Suprapubic skin (tissue), 4 donors: ENCODE measurements at regions not wholly inside any gene's neighbourhood (a gene's known extent, or its start where the extent isn't known, plus 50 kb on each side); places are given as distances from the start of the nearest gene placed in this dataset.

Experiments
- CTCF ChIP-seq, 2 donors: fragments of 200-600 bp in 1 of 2; fragments of 450-650 bp in 1 of 2; sonication (generic) in 1 of 2; IDR thresholded peaks; one replicate each; pipeline ENCODE4 v1.5.1; 2016 to 2019; ENCODE audit warnings: antibody characterized with exemption in 2 of 2, mild to moderate bottlenecking in 1 of 2, moderate library complexity in 1 of 2
- EP300 ChIP-seq: sonication (generic); formaldehyde crosslinking; IDR thresholded peaks from one replicate; pipeline ENCODE4 v1.6.1; 2017; ENCODE audit warnings: antibody characterized with exemption
- POLR2A ChIP-seq, 2 donors: fragments of 450-650 bp; IDR thresholded peaks; one replicate each; pipeline ENCODE4 v1.6.1; 2017; ENCODE audit warnings: antibody characterized with exemption in 2 of 2, mild to moderate bottlenecking in 2 of 2, moderate library complexity in 2 of 2
- POLR2AphosphoS5 ChIP-seq, 3 donors: sonication (generic); formaldehyde crosslinking; IDR thresholded peaks; one replicate each; pipeline ENCODE4 v1.6.1; 2017; ENCODE audit warnings: antibody characterized with exemption in 3 of 3

GRCh38 chr11:113567097-113567496 is 91.9 kb upstream of the DRD2 start:
- TF ChIP-seq POLR2AphosphoS5 (IDR thresholded peaks at IDR 0.05) (no peak), CTCF (IDR thresholded peaks at IDR 0.05) (no peak), EP300 (no peak), POLR2A (IDR thresholded peaks at IDR 0.05) (no peak)
